ENCODE measurements at regions not wholly inside any gene's neighbourhood (a gene's known extent, or its start where the extent isn't known, plus 50 kb on each side); places are given as distances from the start of the nearest gene placed in this dataset.

DNA sequence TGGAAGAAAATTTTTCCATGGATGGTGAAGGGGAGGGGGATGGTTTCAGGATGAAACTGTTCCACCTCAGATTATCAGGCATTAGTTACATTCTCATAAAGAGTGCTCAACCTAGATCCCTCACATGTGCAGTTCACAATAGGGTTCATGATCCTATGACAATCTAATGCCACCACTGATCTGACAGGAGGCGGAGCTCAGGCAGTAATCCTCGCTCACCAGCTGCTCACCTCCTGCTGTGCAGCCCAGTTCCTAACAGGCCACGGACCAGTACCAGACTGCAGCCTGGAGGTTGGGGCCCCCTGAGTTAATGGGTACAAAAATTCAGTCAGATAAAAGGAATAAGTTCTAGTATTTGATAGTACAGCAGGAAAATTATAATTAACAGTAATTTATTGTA is 337.2 kb downstream of the NPR3 start:
- Mint-ChIP-seq H3K4me3 (ENCODE audit: unreplicated experiment) (no peak overlapping the region), H3K27ac (ENCODE audit: low read depth, unreplicated experiment) (peak overlapping the region; percentile 71), H3K4me1 (ENCODE audit: insufficient read depth, unreplicated experiment) (peaks cover 31% of the 10 kb centered on the region), H3K9me3 (ENCODE audit: unreplicated experiment) (peaks cover 12% of the 10 kb centered on the region), H3K36me3 (ENCODE audit: insufficient read depth, unreplicated experiment) (no peaks in the 10 kb centered on the region), H3K27me3 (ENCODE audit: insufficient read depth, unreplicated experiment) (no peaks in the 10 kb centered on the region)
- POLR2A ChIA-PET, result no interaction called here
- DNase-seq (ENCODE audit: unreplicated experiment), result no peak
- no TSS peak for BruUV-seq (replicated peaks)
- CTCF ChIA-PET, result interaction anchor here (0.7 to 0.8 kb wide), 3 partner anchors 113 to 312 kb away, joined by 3 read pairs; no protein-coding TSS in a partner anchor
- no peak for TF ChIP-seq CTCF (IDR thresholded peaks at IDR 0.05; ENCODE audit: unreplicated experiment)
- intact Hi-C loops (cut with micrococcal nuclease), result loop anchor here (10.0 kb wide), 1 partner anchor 96 kb away; no protein-coding TSS in a partner anchor

DNA sequence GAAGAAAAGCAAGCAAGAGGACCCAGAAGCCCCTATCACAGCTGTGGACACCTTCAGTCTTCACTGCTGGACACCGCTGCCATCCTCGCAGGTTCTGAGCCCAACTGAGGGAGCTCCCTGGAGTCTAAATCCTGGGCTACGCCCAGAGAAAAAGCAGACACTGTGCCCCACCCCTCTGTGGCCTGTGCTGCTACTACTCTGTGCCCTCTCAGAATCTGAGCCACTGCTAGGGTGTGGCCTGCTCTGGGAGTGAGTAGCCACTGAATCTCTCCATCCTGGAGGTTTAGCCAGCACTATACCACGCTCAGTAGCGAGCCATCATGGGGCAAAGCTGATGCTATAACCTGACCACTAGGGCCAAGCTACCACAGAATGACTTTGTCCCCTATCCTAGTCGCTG is 338.2 kb downstream of the NPR3 start:
- no peaks in the 10 kb centered on the region for H3K36me3 Mint-ChIP-seq (ENCODE audit: insufficient read depth, unreplicated experiment)
- H3K4me1 Mint-ChIP-seq (ENCODE audit: insufficient read depth, unreplicated experiment), result peaks cover 22% of the 10 kb centered on the region
- DNase-seq (ENCODE audit: unreplicated experiment), result peak; percentile 83
- CTCF ChIA-PET, result interaction anchor here (0.7 to 1.5 kb wide), 3 partner anchors 133 to 342 kb away, joined by 3 to 4 read pairs (median 3); no protein-coding TSS in a partner anchor
- BruUV-seq (replicated peaks), result no TSS peak
- POLR2A ChIA-PET, result interaction anchor here (1.0 to 2.6 kb wide), 3 partner anchors 16 to 41 kb away, joined by 3 to 8 read pairs (median 4); no protein-coding TSS in a partner anchor
- H3K27me3 Mint-ChIP-seq (ENCODE audit: insufficient read depth, unreplicated experiment), result no peaks in the 10 kb centered on the region
- H3K27ac Mint-ChIP-seq (ENCODE audit: low read depth, unreplicated experiment), result peak overlapping the region; percentile 85
- peaks cover 20% of the 10 kb centered on the region for H3K9me3 Mint-ChIP-seq (ENCODE audit: unreplicated experiment)
- H3K4me3 Mint-ChIP-seq (ENCODE audit: unreplicated experiment), result peak overlapping the region; percentile 65
- no peak for TF ChIP-seq CTCF (IDR thresholded peaks at IDR 0.05; ENCODE audit: unreplicated experiment)
- intact Hi-C loops (cut with micrococcal nuclease), result loop anchor here (10.0 kb wide), 1 partner anchor 96 kb away; no protein-coding TSS in a partner anchor

DNA sequence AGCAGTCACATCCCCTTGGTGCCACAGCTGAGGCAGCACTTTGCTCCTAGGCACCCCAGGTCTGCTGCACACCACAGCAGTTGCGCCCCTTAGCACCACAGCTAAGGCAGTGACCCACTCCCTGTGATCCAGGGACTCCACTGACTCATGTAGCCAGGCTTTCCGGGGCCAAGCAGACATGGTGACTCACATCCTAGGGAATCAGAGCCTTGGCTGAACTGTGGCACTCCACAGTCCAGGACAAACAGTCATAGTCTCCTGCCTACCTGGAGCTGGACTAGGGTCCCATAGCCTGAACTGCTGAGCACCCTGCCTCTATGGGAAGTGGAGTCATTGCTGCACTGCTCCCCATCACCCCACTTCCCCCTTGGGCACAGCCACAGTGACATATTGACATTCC is 338.7 kb downstream of the NPR3 start:
- BruUV-seq (replicated peaks), result no TSS peak
- Mint-ChIP-seq H3K4me3 (ENCODE audit: unreplicated experiment) (peak overlapping the region; percentile 65), H3K27ac (ENCODE audit: low read depth, unreplicated experiment) (peak overlapping the region; percentile 85), H3K9me3 (ENCODE audit: unreplicated experiment) (peaks cover 19% of the 10 kb centered on the region), H3K36me3 (ENCODE audit: insufficient read depth, unreplicated experiment) (no peaks in the 10 kb centered on the region), H3K27me3 (ENCODE audit: insufficient read depth, unreplicated experiment) (no peaks in the 10 kb centered on the region), H3K4me1 (ENCODE audit: insufficient read depth, unreplicated experiment) (peaks cover 22% of the 10 kb centered on the region)
- intact Hi-C loops (cut with micrococcal nuclease), result loop anchor here (10.0 kb wide), 1 partner anchor 95 kb away; no protein-coding TSS in a partner anchor
- ChIA-PET CTCF (interaction anchor here (0.7 to 1.5 kb wide), 2 partner anchors 147 to 343 kb away, joined by 3 to 4 read pairs; no protein-coding TSS in a partner anchor), POLR2A (interaction anchor here (0.5 to 2.6 kb wide), 3 partner anchors 15 to 373 kb away, joined by 3 to 8 read pairs (median 4); no protein-coding TSS in a partner anchor)
- DNase-seq (ENCODE audit: unreplicated experiment), result peak; percentile 94
- TF ChIP-seq CTCF (IDR thresholded peaks at IDR 0.05; ENCODE audit: unreplicated experiment), result no peak

- BruUV-seq (replicated peaks), result no TSS peak
- intact Hi-C loops (cut with micrococcal nuclease), result no loop called here
- Mint-ChIP-seq H3K4me3 (ENCODE audit: unreplicated experiment) (no peak overlapping the region), H3K27ac (ENCODE audit: low read depth, unreplicated experiment) (no peak overlapping the region), H3K9me3 (ENCODE audit: unreplicated experiment) (peaks cover 14% of the 10 kb centered on the region), H3K27me3 (ENCODE audit: insufficient read depth, unreplicated experiment) (no peaks in the 10 kb centered on the region), H3K4me1 (ENCODE audit: insufficient read depth, unreplicated experiment) (no peaks in the 10 kb centered on the region), H3K36me3 (ENCODE audit: insufficient read depth, unreplicated experiment) (no peaks in the 10 kb centered on the region)
- TF ChIP-seq CTCF (IDR thresholded peaks at IDR 0.05; ENCODE audit: unreplicated experiment), result no peak
- no peak for DNase-seq (ENCODE audit: unreplicated experiment)
- POLR2A ChIA-PET, result no interaction called here
- CTCF ChIA-PET, result interaction anchor here (0.8 kb wide), 1 partner anchor 15 kb away, joined by 3 read pairs; no protein-coding TSS in a partner anchor
Measured at GRCh38 chr5:33059081-33059480, 348.0 kb downstream of the NPR3 start.
